ENCODE measurements at regions not wholly inside any gene's neighbourhood (a gene's known extent, or its start where the extent isn't known, plus 50 kb on each side); places are given as distances from the start of the nearest gene placed in this dataset.

DNA sequence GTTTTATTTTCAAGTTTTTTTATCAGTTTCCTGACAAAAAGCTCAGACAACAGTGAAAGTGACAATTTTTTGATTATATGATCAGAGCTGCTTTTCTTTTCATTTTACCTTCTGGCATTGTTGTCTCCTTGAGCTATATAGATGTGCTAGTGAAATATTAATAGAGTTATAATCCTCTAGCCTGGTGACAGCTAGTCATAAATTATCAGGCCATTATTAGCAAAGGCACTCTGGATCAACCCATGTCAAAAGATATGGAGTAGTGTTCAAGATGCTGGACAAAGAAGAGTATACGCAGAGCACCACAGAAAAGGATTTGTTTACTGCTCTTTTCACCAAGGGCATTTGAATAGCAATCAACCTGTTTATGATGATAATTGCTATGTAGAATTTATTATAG, 1230.1 kb downstream of the HACE1 start:
- TF ChIP-seq, protein P1, sequence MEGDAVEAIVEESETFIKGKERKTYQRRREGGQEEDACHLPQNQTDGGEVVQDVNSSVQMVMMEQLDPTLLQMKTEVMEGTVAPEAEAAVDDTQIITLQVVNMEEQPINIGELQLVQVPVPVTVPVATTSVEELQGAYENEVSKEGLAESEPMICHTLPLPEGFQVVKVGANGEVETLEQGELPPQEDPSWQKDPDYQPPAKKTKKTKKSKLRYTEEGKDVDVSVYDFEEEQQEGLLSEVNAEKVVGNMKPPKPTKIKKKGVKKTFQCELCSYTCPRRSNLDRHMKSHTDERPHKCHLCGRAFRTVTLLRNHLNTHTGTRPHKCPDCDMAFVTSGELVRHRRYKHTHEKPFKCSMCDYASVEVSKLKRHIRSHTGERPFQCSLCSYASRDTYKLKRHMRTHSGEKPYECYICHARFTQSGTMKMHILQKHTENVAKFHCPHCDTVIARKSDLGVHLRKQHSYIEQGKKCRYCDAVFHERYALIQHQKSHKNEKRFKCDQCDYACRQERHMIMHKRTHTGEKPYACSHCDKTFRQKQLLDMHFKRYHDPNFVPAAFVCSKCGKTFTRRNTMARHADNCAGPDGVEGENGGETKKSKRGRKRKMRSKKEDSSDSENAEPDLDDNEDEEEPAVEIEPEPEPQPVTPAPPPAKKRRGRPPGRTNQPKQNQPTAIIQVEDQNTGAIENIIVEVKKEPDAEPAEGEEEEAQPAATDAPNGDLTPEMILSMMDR (IDR thresholded peaks at IDR 0.05), result no peak
- TF ChIP-seq POLR2A (IDR thresholded peaks at IDR 0.05) (no peak), POLR2AphosphoS5 (IDR thresholded peaks at IDR 0.05; ENCODE audit: insufficient read depth in 1 of 2, low read depth in 1 of 2) (no peak)
